Stomach (tissue), 8 donors: ENCODE measurements at regions not wholly inside any gene's neighbourhood (a gene's known extent, or its start where the extent isn't known, plus 50 kb on each side); places are given as distances from the start of the nearest gene placed in this dataset.

Experiments
- DNase-seq, 2 donors: peaks; one replicate each; pipeline versions ENCODE4 v3.0.0 to v3.0.0-alpha.2; 2013 to 2019
- H3K27ac ChIP-seq, 5 donors: fragments of 200-600 bp in 4 of 5; sonication (generic) in 4 of 5; one replicate each; pipeline ENCODE4 v1.5.1; 2013 to 2019; ENCODE audit warnings: mild to moderate bottlenecking in 1 of 5, moderate library complexity in 1 of 5
- H3K27me3 ChIP-seq, 3 donors: fragments of 200-600 bp; sonication (generic); one replicate each; pipeline ENCODE4 v1.5.1; 2017 to 2019; ENCODE audit warnings: mixed run types in 1 of 3
- H3K36me3 ChIP-seq, 4 donors: fragments of 200-600 bp; sonication (generic); 1 replicate in 3 of 4; 2 replicates in 1 of 4; pipeline ENCODE4 v1.5.1; 2016 to 2019
- H3K4me1 ChIP-seq, 4 donors: fragments of 200-600 bp; sonication (generic); one replicate each; pipeline ENCODE4 v1.5.1; 2016 to 2019
- H3K4me3 ChIP-seq, 4 donors: fragments of 200-600 bp; sonication (generic) in 3 of 4; one replicate each; pipeline ENCODE4 v1.5.1; 2016 to 2019; ENCODE audit warnings: mild to moderate bottlenecking in 1 of 4
- H3K9me3 ChIP-seq, 4 donors: fragments of 200-600 bp; sonication (generic); one replicate each; pipeline ENCODE4 v1.5.1; 2016 to 2019
- EP300 ChIP-seq: sonication (generic); formaldehyde crosslinking; IDR thresholded peaks from one replicate; pipeline ENCODE4 v1.6.1; 2017; ENCODE audit warnings: antibody characterized with exemption
- POLR2A ChIP-seq, 4 donors: fragments of 450-650 bp; IDR thresholded peaks; one replicate each; pipeline ENCODE4 v1.6.1; 2016; ENCODE audit warnings: antibody characterized with exemption in 4 of 4, control low read depth in 2 of 4, mild to moderate bottlenecking in 1 of 4, moderate library complexity in 1 of 4
- POLR2AphosphoS5 ChIP-seq, 3 donors: sonication (generic); formaldehyde crosslinking; IDR thresholded peaks; one replicate each; pipeline ENCODE4 v1.6.1; 2016; ENCODE audit warnings: antibody characterized with exemption in 3 of 3
- WGBS, 5 donors: extraction: QIAGEN DNeasy Blood & Tissue Kit in 3 of 5; methylation state at CpG; one replicate each; pipeline versions ENCODE4 v1.1.5 to v1.1.7; 2013 to 2018; 5-methylcytosine and 5-hydroxymethylcytosine counted together
- intact Hi-C: fragments of 100-400 bp; cut with DNase I; formaldehyde crosslinking; loops from one replicate; pipeline ENCODE4 v1.15.1; 2023; ENCODE audit warnings: low total_unique reads
- TF ChIP-seq, protein P1 (sequence below), 7 experiments: fragments of 450-650 bp in 4 of 7; fragments of 200-600 bp in 3 of 7; sonication (generic) in 3 of 7; IDR thresholded peaks; one replicate each; pipeline ENCODE4 v1.5.1; 2016 to 2019; ENCODE audit warnings: antibody characterized with exemption in 7 of 7, control low read depth in 2 of 7, mild to moderate bottlenecking in 1 of 7
- donor health status: healthy with polysubstance abuse.
- donor health status: Bipolar disorder and iron deficiency.
- donor health status: healthy.

DNA sequence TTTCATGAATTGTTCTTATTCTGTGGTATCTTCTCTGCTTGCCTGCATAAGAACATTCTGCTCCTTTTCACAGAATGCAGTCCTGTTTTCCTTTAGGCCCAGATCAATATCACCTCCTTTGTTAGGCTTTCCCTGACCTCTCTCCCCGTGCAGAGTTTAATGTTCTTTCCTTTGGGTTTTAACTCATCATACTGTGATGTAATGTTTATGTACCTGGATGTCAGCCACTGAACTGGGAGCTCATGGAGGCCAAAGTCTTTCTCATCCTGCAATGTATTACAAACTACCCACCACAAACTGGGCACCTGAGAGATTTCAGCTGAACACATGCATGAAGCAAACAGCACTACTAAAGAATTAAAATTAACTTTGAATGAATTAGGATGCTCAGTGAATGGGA is 192.8 kb upstream of the RORA start:
- no peak overlapping the region for H3K27ac ChIP-seq
- no peaks in the 10 kb centered on the region for H3K9me3 ChIP-seq
- no peaks in the 10 kb centered on the region for H3K27me3 ChIP-seq
- no peak overlapping the region for H3K4me3 ChIP-seq
- H3K4me1 ChIP-seq = no peaks in the 10 kb centered on the region
- DNase-seq = no peak
- TF ChIP-seq, protein P1, sequence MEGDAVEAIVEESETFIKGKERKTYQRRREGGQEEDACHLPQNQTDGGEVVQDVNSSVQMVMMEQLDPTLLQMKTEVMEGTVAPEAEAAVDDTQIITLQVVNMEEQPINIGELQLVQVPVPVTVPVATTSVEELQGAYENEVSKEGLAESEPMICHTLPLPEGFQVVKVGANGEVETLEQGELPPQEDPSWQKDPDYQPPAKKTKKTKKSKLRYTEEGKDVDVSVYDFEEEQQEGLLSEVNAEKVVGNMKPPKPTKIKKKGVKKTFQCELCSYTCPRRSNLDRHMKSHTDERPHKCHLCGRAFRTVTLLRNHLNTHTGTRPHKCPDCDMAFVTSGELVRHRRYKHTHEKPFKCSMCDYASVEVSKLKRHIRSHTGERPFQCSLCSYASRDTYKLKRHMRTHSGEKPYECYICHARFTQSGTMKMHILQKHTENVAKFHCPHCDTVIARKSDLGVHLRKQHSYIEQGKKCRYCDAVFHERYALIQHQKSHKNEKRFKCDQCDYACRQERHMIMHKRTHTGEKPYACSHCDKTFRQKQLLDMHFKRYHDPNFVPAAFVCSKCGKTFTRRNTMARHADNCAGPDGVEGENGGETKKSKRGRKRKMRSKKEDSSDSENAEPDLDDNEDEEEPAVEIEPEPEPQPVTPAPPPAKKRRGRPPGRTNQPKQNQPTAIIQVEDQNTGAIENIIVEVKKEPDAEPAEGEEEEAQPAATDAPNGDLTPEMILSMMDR (IDR thresholded peaks at IDR 0.05) = no peak
- no peak for TF ChIP-seq POLR2A (IDR thresholded peaks at IDR 0.05)
- 0 to 14% (median 9%) methylated on average over 1 of the region's 1 CpG for WGBS, 5 donors
- H3K36me3 ChIP-seq = no peaks in the 10 kb centered on the region
- intact Hi-C loops = no loop called here

- Histone ChIP-seq H3K9me3 (no peaks in the 10 kb centered on the region), H3K4me1 (no peaks in the 10 kb centered on the region), H3K27me3 (no peaks in the 10 kb centered on the region), H3K4me3 (no peak overlapping the region), H3K27ac (no peak overlapping the region), H3K36me3 (no peaks in the 10 kb centered on the region)
- DNase-seq = no peak
- TF ChIP-seq POLR2A (IDR thresholded peaks at IDR 0.05) (no peak), POLR2AphosphoS5 (IDR thresholded peaks at IDR 0.05) (no peak), EP300 (no peak)
- TF ChIP-seq, protein P1 (IDR thresholded peaks at IDR 0.05) = no peak
- 69 to 95% (median 76%) methylated on average over 2 of the region's 2 CpGs for WGBS, 5 donors
- intact Hi-C loops = no loop called here
Observed at GRCh38 chr15:61421470-61421869, 192.4 kb upstream of the RORA start.

GRCh38 chr15:61420546-61420945 is 191.4 kb upstream of the RORA start:
- Histone ChIP-seq H3K4me3 (no peak overlapping the region), H3K4me1 (no peaks in the 10 kb centered on the region), H3K27ac (no peak overlapping the region), H3K9me3 (no peaks in the 10 kb centered on the region), H3K27me3 (no peaks in the 10 kb centered on the region), H3K36me3 (no peaks in the 10 kb centered on the region)
- DNase-seq = no peak
- TF ChIP-seq POLR2AphosphoS5 (IDR thresholded peaks at IDR 0.05) = no peak
- no peak for TF ChIP-seq POLR2A (IDR thresholded peaks at IDR 0.05)
- no peak for TF ChIP-seq EP300
- TF ChIP-seq, protein P1 (IDR thresholded peaks at IDR 0.05) = no peak
- intact Hi-C loops = no loop called here

GRCh38 chr15:61415617-61416120 is 186.6 kb upstream of the RORA start:
- H3K27ac ChIP-seq = no peak overlapping the region
- H3K9me3 ChIP-seq = no peaks in the 10 kb centered on the region
- intact Hi-C loops = no loop called here
- H3K4me3 ChIP-seq = no peak overlapping the region
- no peaks in the 10 kb centered on the region for H3K27me3 ChIP-seq
- 67 to 80% (median 71%) methylated on average over 2 of the region's 2 CpGs for WGBS, 5 donors
- H3K4me1 ChIP-seq = no peaks in the 10 kb centered on the region
- no peaks in the 10 kb centered on the region for H3K36me3 ChIP-seq
- DNase-seq = no peak
- TF ChIP-seq POLR2AphosphoS5 (IDR thresholded peaks at IDR 0.05) (no peak), POLR2A (IDR thresholded peaks at IDR 0.05) (no peak), EP300 (no peak)
- TF ChIP-seq, protein P1 (IDR thresholded peaks at IDR 0.05) = no peak
